Hepatocyte (in vitro differentiated cells): ENCODE measurements at regions not wholly inside any gene's neighbourhood (a gene's known extent, or its start where the extent isn't known, plus 50 kb on each side); places are given as distances from the start of the nearest gene placed in this dataset.

Experiments used
- DNase-seq: peaks from one replicate; pipeline ENCODE4 v3.0.0-alpha.2; 2016; ENCODE audit warnings: low spot score
- H2AFZ ChIP-seq: fragments of 200-600 bp; sonication (generic); 2 replicates; pipeline ENCODE4 v1.6.0; 2016; ENCODE audit warnings: antibody characterized with exemption, mild to moderate bottlenecking
- H3K27ac ChIP-seq: fragments of 200-600 bp; sonication (generic); 2 replicates; pipeline ENCODE4 v1.5.1; 2016; ENCODE audit warnings: mild to moderate bottlenecking
- H3K27me3 ChIP-seq: fragments of 200-600 bp; sonication (generic); 2 replicates; pipeline ENCODE4 v1.6.1; 2016
- H3K36me3 ChIP-seq: fragments of 200-600 bp; sonication (generic); replicated peaks from 2 replicates; pipeline ENCODE4 v1.5.1; 2016; ENCODE audit warnings: low read depth; ENCODE audit not compliant: insufficient read depth
- H3K4me1 ChIP-seq: fragments of 200-600 bp; sonication (generic); 2 replicates; pipeline ENCODE4 v1.5.1; 2016; ENCODE audit warnings: mild to moderate bottlenecking, moderate library complexity; ENCODE audit not compliant: insufficient read depth
- H3K4me2 ChIP-seq: fragments of 200-600 bp; sonication (generic); 2 replicates; pipeline ENCODE4 v1.6.0; 2016
- H3K4me3 ChIP-seq: fragments of 200-600 bp; sonication (generic); 2 replicates; pipeline ENCODE4 v1.5.1; 2016; ENCODE audit warnings: mild to moderate bottlenecking
- H3K79me2 ChIP-seq: fragments of 200-600 bp; sonication (generic); 2 replicates; pipeline ENCODE4 v1.6.0; 2017; ENCODE audit warnings: mild to moderate bottlenecking
- H3K9me2 ChIP-seq: fragments of 200-600 bp; sonication (generic); replicated peaks from 2 replicates; pipeline ENCODE4 v1.6.0; 2017; ENCODE audit warnings: mild to moderate bottlenecking; ENCODE audit not compliant: insufficient read depth
- H3K9me3 ChIP-seq: fragments of 200-600 bp; sonication (generic); 2 replicates; pipeline ENCODE4 v1.5.1; 2016; ENCODE audit warnings: low read depth, mild to moderate bottlenecking
- H4K20me1 ChIP-seq: fragments of 200-600 bp; sonication (generic); 2 replicates; pipeline ENCODE4 v1.6.0; 2016; ENCODE audit warnings: mild to moderate bottlenecking; ENCODE audit not compliant: insufficient read depth, poor library complexity, severe bottlenecking
- EZH2 ChIP-seq: fragments of 200-600 bp; sonication (generic); IDR thresholded peaks from 2 replicates; pipeline ENCODE4 v1.6.1; 2016; ENCODE audit warnings: antibody characterized with exemption, mild to moderate bottlenecking, borderline replicate concordance
- EZH2phosphoT487 ChIP-seq: fragments of 200-600 bp; sonication (generic); IDR thresholded peaks from one replicate; pipeline ENCODE4 v1.6.1; 2018; ENCODE audit warnings: antibody characterized with exemption, mild to moderate bottlenecking, low read depth, moderate library complexity; ENCODE audit not compliant: unreplicated experiment, severe bottlenecking
- WGBS: methylation state at CpG from one replicate; pipeline ENCODE4 v1.1.6; 2016; ENCODE audit warnings: low lambda C conversion rate; ENCODE audit errors: missing lambda C conversion rate; 5-methylcytosine and 5-hydroxymethylcytosine counted together
- TF ChIP-seq, protein P1 (sequence below): fragments of 200-600 bp; sonication (generic); IDR thresholded peaks from 2 replicates; pipeline ENCODE4 v1.5.1; 2016; ENCODE audit warnings: antibody characterized with exemption, mild to moderate bottlenecking; ENCODE audit not compliant: poor library complexity

- 78% methylated on average over 3 of the region's 3 CpGs for WGBS
- Histone ChIP-seq H4K20me1 (no peaks in the 10 kb centered on the region), H3K9me2 (no peaks in the 10 kb centered on the region), H3K4me2 (no peak overlapping the region), H3K9me3 (no peaks in the 10 kb centered on the region), H3K27me3 (no peaks in the 10 kb centered on the region), H3K79me2 (no peaks in the 10 kb centered on the region), H3K4me1 (no peaks in the 10 kb centered on the region), H3K36me3 (no peaks in the 10 kb centered on the region), H3K27ac (no peak overlapping the region), H3K4me3 (no peak overlapping the region), H2AFZ (no peak overlapping the region)
- TF ChIP-seq, protein P1, sequence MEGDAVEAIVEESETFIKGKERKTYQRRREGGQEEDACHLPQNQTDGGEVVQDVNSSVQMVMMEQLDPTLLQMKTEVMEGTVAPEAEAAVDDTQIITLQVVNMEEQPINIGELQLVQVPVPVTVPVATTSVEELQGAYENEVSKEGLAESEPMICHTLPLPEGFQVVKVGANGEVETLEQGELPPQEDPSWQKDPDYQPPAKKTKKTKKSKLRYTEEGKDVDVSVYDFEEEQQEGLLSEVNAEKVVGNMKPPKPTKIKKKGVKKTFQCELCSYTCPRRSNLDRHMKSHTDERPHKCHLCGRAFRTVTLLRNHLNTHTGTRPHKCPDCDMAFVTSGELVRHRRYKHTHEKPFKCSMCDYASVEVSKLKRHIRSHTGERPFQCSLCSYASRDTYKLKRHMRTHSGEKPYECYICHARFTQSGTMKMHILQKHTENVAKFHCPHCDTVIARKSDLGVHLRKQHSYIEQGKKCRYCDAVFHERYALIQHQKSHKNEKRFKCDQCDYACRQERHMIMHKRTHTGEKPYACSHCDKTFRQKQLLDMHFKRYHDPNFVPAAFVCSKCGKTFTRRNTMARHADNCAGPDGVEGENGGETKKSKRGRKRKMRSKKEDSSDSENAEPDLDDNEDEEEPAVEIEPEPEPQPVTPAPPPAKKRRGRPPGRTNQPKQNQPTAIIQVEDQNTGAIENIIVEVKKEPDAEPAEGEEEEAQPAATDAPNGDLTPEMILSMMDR: no peak
- TF ChIP-seq EZH2phosphoT487 (no peak), EZH2 (no peak)
- DNase-seq: no peak
These were observed 128.2 kb upstream of the SLC7A14 start for GRCh38 chr3:170714122-170714521.

DNA sequence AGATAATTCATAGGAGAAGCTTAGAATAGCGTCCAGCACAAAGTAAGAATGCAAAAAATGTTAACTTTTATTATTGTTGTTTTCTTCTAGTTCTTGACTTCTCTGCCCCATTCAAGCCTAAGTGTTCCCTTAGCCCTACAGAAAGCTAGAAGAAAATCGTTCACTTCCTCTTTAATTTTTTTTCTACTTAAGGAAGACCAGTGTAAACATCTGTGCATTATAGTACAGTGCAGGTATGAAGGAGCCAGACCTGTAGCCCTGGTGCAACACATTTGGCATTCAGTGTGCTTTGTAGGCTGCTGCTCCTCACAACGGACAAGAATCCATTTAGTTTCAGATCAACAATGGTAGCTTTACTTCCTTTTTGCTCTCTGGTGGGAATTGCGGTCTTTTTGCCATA is 127.8 kb upstream of the SLC7A14 start:
- H3K4me3 ChIP-seq: no peak overlapping the region
- H3K27ac ChIP-seq: no peak overlapping the region
- no peaks in the 10 kb centered on the region for H4K20me1 ChIP-seq
- H3K4me1 ChIP-seq: no peaks in the 10 kb centered on the region
- H3K9me2 ChIP-seq: no peaks in the 10 kb centered on the region
- 78% methylated on average over 4 of the region's 4 CpGs for WGBS
- no peaks in the 10 kb centered on the region for H3K79me2 ChIP-seq
- no peak for DNase-seq
- no peaks in the 10 kb centered on the region for H3K9me3 ChIP-seq
- no peak overlapping the region for H2AFZ ChIP-seq
- H3K36me3 ChIP-seq: no peaks in the 10 kb centered on the region
- H3K27me3 ChIP-seq: no peaks in the 10 kb centered on the region
- H3K4me2 ChIP-seq: no peak overlapping the region
- TF ChIP-seq, protein P1: no peak
- no peak for TF ChIP-seq EZH2
- TF ChIP-seq EZH2phosphoT487: no peak

DNA sequence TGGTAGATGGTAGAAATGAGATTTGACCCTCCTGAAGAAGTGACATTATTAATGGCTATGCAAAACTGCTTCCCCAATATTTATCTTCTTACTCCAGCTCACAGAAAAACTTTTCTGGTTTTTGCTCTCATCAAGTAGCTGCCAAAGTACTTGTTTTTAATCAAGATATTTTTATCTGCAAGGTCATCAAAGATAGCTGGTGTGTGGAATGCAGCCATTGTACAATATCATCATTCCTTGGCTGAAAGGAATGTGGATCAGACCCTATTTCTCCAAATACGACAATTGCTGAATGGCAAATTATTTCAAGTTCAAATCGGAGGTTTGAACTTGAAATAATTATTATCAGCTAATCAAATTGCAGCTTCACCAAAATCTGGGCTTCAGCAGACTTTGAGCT is 126.9 kb upstream of the SLC7A14 start:
- Histone ChIP-seq H3K79me2 (no peaks in the 10 kb centered on the region), H3K4me2 (no peak overlapping the region), H2AFZ (no peak overlapping the region), H3K9me3 (no peaks in the 10 kb centered on the region), H3K4me3 (no peak overlapping the region), H4K20me1 (no peaks in the 10 kb centered on the region), H3K27ac (no peak overlapping the region), H3K27me3 (no peaks in the 10 kb centered on the region), H3K36me3 (no peaks in the 10 kb centered on the region), H3K9me2 (no peaks in the 10 kb centered on the region), H3K4me1 (no peaks in the 10 kb centered on the region)
- TF ChIP-seq EZH2: no peak
- TF ChIP-seq EZH2phosphoT487: no peak
- TF ChIP-seq, protein P1: no peak
- 69% methylated on average over 2 of the region's 2 CpGs for WGBS
- DNase-seq: no peak

GRCh38 chr3:170712336-170712735 is 126.5 kb upstream of the SLC7A14 start:
- H3K4me1 ChIP-seq: no peaks in the 10 kb centered on the region
- no peak for DNase-seq
- H3K79me2 ChIP-seq: no peaks in the 10 kb centered on the region
- no peaks in the 10 kb centered on the region for H3K9me3 ChIP-seq
- H3K4me2 ChIP-seq: no peak overlapping the region
- WGBS: 79% methylated on average over 1 of the region's 1 CpG
- H4K20me1 ChIP-seq: no peaks in the 10 kb centered on the region
- no peak for TF ChIP-seq EZH2phosphoT487
- TF ChIP-seq, protein P1: no peak
- TF ChIP-seq EZH2: no peak
- H2AFZ ChIP-seq: no peak overlapping the region
- H3K27ac ChIP-seq: no peak overlapping the region
- H3K9me2 ChIP-seq: no peaks in the 10 kb centered on the region
- H3K27me3 ChIP-seq: no peaks in the 10 kb centered on the region
- no peak overlapping the region for H3K4me3 ChIP-seq
- H3K36me3 ChIP-seq: no peaks in the 10 kb centered on the region
